ENCODE measurements at regions not wholly inside any gene's neighbourhood (a gene's known extent, or its start where the extent isn't known, plus 50 kb on each side); places are given as distances from the start of the nearest gene placed in this dataset.

DNA sequence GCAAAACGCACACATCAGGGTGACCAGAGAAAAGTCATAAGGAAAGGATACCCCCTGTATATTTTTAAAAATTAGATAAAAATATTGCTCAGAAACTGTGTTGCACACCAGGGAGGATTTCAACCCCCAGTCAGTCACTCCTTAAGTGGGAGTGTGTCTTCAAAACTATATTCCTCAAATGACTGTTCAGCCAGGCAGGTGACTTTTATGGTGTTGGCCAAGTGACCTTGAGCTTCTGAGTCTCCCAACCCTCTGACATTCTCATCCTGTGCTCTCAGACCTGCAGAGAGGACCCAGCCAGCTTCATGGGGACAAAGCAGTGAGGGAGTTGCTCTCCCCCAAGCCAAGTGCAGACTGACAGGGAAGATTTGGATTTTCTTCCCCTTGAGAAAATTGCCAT, 311.9 kb upstream of the JARID2 start:
- TF ChIP-seq, protein P1, sequence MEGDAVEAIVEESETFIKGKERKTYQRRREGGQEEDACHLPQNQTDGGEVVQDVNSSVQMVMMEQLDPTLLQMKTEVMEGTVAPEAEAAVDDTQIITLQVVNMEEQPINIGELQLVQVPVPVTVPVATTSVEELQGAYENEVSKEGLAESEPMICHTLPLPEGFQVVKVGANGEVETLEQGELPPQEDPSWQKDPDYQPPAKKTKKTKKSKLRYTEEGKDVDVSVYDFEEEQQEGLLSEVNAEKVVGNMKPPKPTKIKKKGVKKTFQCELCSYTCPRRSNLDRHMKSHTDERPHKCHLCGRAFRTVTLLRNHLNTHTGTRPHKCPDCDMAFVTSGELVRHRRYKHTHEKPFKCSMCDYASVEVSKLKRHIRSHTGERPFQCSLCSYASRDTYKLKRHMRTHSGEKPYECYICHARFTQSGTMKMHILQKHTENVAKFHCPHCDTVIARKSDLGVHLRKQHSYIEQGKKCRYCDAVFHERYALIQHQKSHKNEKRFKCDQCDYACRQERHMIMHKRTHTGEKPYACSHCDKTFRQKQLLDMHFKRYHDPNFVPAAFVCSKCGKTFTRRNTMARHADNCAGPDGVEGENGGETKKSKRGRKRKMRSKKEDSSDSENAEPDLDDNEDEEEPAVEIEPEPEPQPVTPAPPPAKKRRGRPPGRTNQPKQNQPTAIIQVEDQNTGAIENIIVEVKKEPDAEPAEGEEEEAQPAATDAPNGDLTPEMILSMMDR (IDR thresholded peaks at IDR 0.05; ENCODE audit: low read depth, low read length, missing control alignments) = no peak
- no peak for DNase-seq
- Histone ChIP-seq H3K27me3 (replicated peaks) (no peaks in the 10 kb centered on the region), H3K4me3 (ENCODE audit: low read depth, low read length) (no peak overlapping the region), H3K36me3 (replicated peaks) (no peaks in the 10 kb centered on the region), H3K27ac (no peak overlapping the region)
- in situ Hi-C loops (cut with HindIII; ENCODE audit: low pct_ligation_motif_present, low sequenced_read_pairs) = no loop called here

DNA sequence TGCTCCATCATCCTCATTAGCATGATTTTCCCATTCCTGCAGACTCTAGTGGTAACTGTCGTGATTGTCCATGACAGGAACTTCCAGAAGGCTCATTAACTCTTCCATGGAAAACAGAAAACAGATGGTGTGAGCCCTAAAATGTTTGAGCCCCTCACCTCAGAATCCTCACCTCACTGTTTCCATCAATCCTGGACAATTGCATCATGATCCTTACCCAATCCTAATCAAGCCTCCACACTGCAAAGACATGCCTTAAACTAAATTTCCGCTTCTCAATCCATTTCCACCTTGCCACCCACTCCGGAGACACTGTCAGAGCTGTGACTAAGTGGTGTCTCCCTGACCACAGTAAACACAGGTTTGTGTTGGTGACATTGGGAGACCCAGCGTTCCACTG, 311.0 kb upstream of the JARID2 start:
- Histone ChIP-seq H3K36me3 (replicated peaks) (no peaks in the 10 kb centered on the region), H3K27me3 (replicated peaks) (no peaks in the 10 kb centered on the region), H3K4me3 (ENCODE audit: low read depth, low read length) (no peak overlapping the region), H3K27ac (no peak overlapping the region)
- TF ChIP-seq, protein P1 (IDR thresholded peaks at IDR 0.05; ENCODE audit: low read depth, low read length, missing control alignments) = no peak
- no peak for DNase-seq
- in situ Hi-C loops (cut with HindIII; ENCODE audit: low pct_ligation_motif_present, low sequenced_read_pairs) = no loop called here

DNA sequence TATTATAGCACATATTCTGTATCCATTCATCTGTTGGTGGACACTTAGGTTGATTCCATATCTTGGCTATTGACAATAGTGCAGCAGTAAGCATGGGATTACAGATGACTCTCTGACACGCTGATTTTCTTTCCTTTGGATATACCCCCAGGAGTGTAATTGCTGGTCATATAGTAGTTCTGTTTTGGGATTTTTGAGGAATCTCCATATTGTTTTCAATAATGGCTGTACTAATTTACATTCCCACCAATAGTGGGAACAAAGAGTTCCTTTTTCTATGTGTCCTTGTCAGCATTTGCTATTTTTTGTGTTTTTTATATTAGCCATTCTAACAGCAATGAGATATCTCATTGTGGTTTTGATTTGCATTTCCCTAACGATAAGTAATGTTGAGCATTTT, 309.0 kb upstream of the JARID2 start:
- Histone ChIP-seq H3K27me3 (replicated peaks) (no peaks in the 10 kb centered on the region), H3K4me3 (ENCODE audit: low read depth, low read length) (no peak overlapping the region), H3K27ac (no peak overlapping the region), H3K36me3 (replicated peaks) (no peaks in the 10 kb centered on the region)
- TF ChIP-seq, protein P1 (IDR thresholded peaks at IDR 0.05; ENCODE audit: low read depth, low read length, missing control alignments) = no peak
- no peak for DNase-seq
- in situ Hi-C loops (cut with HindIII; ENCODE audit: low pct_ligation_motif_present, low sequenced_read_pairs) = no loop called here

DNA sequence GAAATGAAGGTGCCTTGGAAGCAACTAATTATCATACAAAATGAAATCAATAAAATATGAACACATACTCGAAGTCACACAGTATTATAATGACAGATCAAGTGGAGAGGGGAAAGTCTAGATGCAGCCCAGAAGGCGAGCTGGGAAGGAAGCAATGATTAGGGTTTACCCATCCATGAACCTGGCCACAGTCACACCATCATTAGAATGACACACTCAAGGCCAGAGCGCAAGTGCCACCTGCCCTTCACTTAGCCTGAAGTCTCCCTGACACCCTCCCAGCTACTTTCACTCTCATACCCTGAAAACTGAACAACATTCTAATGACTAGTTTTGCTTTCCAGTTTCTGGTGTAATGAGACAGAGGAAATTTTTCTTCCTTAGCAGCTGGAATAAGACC, 302.8 kb upstream of the JARID2 start:
- in situ Hi-C loops (cut with HindIII; ENCODE audit: low pct_ligation_motif_present, low sequenced_read_pairs) = no loop called here
- no peak overlapping the region for H3K27ac ChIP-seq
- H3K27me3 ChIP-seq (replicated peaks) = no peaks in the 10 kb centered on the region
- no peaks in the 10 kb centered on the region for H3K36me3 ChIP-seq (replicated peaks)
- no peak overlapping the region for H3K4me3 ChIP-seq (ENCODE audit: low read depth, low read length)
- DNase-seq = no peak
- TF ChIP-seq, protein P1 (IDR thresholded peaks at IDR 0.05; ENCODE audit: low read depth, low read length, missing control alignments) = no peak

DNA sequence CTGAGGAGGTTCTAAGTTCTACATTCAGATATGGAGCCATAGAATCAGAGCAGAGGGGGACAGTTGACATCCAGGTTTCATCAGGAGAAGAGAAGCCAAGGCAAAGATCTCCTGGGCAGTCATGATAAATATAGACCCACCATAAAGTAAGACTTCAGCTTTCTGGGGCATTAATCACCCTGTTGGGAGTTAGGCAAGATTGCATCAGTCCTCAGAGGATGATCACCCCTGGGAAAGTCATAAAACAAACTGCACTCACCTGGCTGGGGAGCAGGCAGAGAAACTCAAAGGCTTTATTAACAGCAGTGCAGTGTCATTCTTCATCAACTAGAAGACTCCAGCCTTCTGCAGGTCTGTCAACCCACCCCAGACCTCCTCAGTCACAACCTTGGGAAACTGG, 301.3 kb upstream of the JARID2 start:
- no peaks in the 10 kb centered on the region for H3K27me3 ChIP-seq (replicated peaks)
- in situ Hi-C loops (cut with HindIII; ENCODE audit: low pct_ligation_motif_present, low sequenced_read_pairs) = no loop called here
- H3K4me3 ChIP-seq (ENCODE audit: low read depth, low read length) = no peak overlapping the region
- no peaks in the 10 kb centered on the region for H3K36me3 ChIP-seq (replicated peaks)
- no peak for DNase-seq
- TF ChIP-seq, protein P1 (IDR thresholded peaks at IDR 0.05; ENCODE audit: low read depth, low read length, missing control alignments) = no peak
- H3K27ac ChIP-seq = no peak overlapping the region

DNA sequence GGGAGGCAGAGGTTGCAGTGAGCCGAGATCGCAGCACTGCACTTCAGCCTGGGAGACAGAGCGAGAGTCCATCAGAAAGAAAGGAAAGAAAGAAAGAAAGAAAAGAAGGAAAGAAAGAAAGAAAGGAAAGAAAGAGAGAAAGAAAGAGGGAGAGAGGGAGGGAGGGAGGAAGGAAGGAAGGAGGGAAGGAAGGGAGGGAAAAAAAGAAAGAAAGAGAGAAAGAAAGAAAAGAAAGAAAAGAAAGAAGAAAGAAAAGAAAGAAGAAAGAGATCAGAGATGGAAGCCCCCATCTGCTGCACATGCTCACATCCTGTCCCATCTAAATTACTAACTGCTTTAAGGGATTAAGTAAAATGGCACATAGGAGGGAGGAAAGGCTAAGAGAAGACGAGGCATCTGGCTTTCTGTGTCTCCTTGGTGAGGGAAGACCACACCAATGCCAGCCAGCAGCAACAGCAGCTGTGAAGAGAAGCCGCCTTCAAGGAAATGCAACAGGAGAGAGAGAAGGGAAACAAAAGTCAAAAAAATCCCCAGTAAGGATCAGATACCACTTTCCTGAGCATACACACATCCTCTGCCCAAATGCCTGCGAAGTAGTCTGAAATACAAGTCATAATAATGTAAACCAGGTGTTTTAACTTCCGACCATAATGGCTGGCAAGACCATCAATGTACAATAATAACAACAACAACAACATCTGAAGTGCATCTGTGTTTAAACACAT, 300.2 kb upstream of the JARID2 start:
- TF ChIP-seq, protein P1 (IDR thresholded peaks at IDR 0.05; ENCODE audit: low read depth, low read length, missing control alignments) = no peak

More for the DNA sequence above, 300.2 kb upstream of the JARID2 start:
- no peak overlapping the region for H3K27ac ChIP-seq
- no peak overlapping the region for H3K4me3 ChIP-seq (ENCODE audit: low read depth, low read length)
- DNase-seq = no peak
- H3K36me3 ChIP-seq (replicated peaks) = no peaks in the 10 kb centered on the region
- in situ Hi-C loops (cut with HindIII; ENCODE audit: low pct_ligation_motif_present, low sequenced_read_pairs) = no loop called here
- H3K27me3 ChIP-seq (replicated peaks) = no peaks in the 10 kb centered on the region
